Astrocyte of the hippocampus (primary cell): ENCODE measurements at regions not wholly inside any gene's neighbourhood (a gene's known extent, or its start where the extent isn't known, plus 50 kb on each side); places are given as distances from the start of the nearest gene placed in this dataset.

Experiments used
- DNase-seq: peaks from one replicate; pipeline ENCODE4 v3.0.0; 2011; ENCODE audit warnings: low read depth, low spot score

GRCh38 chr1:234884701-234885100 is 243.9 kb downstream of the TOMM20 start:
- no peak for DNase-seq

GRCh38 chr1:234884006-234884405 is 244.6 kb downstream of the TOMM20 start:
- DNase-seq = no peak

GRCh38 chr1:234882898-234883297 is 245.7 kb downstream of the TOMM20 start:
- DNase-seq = no peak

GRCh38 chr1:234881893-234882771 is 246.5 kb downstream of the TOMM20 start:
- DNase-seq = no peak

DNA sequence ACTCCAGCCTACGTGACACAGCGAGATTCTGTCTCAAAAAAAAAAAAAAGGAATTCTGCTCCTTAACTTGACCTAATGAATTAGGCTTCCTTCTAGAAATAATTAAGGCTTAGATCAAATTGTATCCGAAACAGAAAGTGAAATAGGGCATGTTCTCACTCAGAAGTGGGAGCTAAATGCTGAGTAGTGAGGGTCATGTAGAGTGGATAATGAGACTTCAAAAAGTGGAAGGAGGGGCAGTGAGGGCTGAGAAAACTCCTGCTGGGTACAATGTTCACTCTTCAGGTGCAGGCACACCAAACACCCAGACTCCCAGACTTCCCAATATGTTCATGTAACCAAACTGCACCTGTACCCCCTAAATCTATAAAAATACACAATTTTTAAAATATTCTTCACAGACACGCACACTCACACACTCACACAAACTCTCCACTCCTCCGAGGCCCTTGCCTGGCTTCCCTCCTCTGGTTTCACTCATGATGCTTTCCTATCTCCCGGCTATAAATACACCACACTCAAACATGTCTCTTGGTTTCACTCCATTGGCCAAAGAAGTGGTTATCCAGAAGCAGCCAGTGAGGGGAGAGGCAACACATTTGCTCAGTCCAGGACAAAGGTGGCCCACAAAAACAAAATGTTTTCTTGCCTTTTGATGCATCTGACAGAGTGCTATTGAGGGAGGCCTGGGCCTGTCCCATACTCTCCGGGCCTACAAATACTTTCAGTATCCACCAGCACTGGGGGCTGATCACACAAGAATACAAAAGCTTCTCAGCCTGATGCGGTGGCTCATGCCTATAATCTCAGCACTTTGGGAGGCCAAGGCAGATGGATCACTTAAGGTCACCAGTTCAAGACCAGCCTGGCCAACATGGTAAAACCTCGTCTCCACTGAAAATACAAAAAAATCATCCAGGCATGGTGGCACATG is 249.2 kb downstream of the TOMM20 start:
- DNase-seq = no peak

DNA sequence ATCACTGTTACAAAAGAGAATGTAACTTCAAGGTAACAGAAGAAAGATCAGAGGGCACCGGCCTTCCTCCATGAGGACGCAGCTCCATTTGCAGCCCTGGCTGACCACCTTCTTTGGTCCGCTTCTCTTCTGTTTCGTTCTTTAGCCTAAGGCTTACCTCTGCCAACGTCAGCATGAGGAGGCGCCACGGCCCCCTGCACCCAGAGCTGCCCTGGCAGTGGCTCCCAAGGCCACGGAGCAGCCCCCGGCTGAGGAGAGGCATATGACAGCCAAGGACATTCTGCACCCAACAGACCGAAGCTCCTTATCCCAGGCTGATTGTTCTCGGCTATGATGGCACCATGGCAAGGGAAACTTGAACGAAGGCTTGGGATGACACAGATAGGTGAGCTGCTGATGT is 250.3 kb downstream of the TOMM20 start:
- no peak for DNase-seq

- DNase-seq = no peak
Measured at GRCh38 chr1:234877761-234878160, 250.9 kb downstream of the TOMM20 start.

DNA sequence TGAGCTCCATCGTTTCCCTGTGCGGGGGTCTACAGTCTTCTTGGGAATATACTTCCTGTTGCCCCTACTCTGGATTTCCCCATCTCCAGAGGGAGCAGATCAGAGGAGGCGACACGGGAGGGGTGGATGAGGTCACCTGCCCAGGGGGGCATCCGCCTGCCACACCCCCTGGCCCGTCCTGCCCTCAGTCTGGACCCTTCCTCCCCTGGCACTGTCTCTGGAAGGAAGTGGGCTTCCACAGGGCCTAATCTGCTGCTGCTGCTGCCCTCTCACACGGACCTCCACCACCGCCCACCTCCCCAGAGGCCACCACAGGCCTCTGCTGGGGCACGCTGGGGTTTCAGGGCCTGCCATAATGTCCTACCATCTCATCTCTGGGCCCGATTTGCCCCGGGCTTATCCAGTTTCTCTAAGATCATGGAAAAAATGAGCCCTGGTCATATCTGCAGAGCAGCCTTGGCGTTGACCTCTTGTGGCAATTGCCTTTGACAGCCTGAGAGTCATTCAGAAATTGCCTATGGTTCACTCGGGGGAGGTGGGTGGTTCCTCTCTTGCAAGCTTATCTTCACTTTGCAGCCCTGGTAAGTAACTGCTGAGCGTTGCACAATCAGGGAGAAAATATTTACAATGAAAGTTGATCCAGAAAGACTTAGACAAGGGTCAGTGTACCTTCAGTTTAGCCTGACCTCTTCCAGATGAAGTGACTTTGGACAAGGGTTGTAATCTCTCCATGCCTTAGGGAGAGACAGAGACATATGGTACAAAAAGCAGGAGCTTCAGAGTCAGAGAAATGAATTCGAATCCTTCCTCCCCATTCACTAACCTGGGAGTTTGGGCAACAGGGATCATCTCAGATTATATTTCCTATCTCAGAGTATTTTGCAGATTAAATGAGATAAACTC is 252.4 kb downstream of the TOMM20 start:
- no peak for DNase-seq

- DNase-seq = no peak
Measured at GRCh38 chr1:234875328-234875952, 253.2 kb downstream of the TOMM20 start.

DNA sequence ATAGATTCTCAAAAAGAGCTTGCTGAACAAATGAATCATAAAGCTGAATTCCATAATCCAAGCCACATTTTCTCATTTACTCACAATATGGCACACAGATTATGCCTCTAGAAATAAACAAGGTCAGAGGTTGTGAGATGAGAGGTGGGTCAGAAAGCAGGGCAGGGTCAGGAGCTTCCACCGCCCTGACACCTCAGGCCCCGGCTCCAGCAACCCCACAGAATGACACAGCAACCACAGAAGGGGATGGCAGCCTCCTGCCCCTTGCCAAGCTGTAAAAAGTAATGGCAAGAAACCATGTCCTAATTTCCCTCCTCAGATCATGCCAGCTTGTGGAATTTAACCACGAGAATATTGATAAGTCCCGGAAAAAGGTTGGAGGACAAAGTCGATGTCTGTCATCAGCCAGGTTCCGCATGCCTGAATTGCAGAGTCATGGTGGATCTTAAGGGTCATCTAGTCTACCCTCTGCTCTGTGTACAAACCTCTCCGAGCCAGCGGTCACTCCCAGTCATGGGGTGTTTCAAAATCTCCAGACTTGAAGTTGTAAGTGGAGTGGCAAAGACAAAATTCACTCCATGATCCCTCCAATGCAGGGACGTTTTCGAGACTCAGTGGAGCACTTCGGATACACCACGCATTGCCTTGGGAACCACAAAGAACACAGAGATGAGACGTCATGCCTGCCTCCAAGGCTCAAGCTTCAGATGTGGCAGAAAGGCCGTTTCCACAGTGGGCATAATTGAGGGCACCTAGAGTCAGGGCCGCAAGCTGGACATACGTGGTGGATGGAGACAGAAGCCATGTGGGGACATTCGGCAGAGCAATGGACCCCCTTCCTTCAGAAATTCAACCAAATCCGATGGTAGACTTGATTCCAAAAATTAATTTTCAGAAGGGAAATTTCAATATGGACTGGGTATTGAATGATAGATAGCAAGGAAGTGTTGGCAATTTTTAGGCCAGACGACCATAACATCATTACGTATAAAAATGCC is 254.0 kb downstream of the TOMM20 start:
- no peak for DNase-seq

GRCh38 chr1:234871710-234872271 is 256.8 kb downstream of the TOMM20 start:
- peak; percentile 81 for DNase-seq

- no peak for DNase-seq
Measured at GRCh38 chr1:234871039-234871709, 257.5 kb downstream of the TOMM20 start.

- no peak for DNase-seq
Measured at GRCh38 chr1:234870020-234870981, 258.3 kb downstream of the TOMM20 start.

- DNase-seq = no peak
Measured at GRCh38 chr1:234869182-234870019, 259.2 kb downstream of the TOMM20 start.

- no peak for DNase-seq
Measured at GRCh38 chr1:234868296-234869147, 258.5 kb upstream of the IRF2BP2 start.
